AG04450 (cell line): ENCODE measurements at regions not wholly inside any gene's neighbourhood (a gene's known extent, or its start where the extent isn't known, plus 50 kb on each side); places are given as distances from the start of the nearest gene placed in this dataset.

Experiments used
- CTCF ChIA-PET: fragments of 300-600, 350-600 bp; formaldehyde crosslinking; extraction: SDS; loops from one replicate; lab custom pipeline; 2022; ENCODE audit warnings: antibody characterized with exemption, inconsistent platforms; lab: Charles Lee
- POLR2A ChIA-PET: fragments of 350-600 bp; formaldehyde crosslinking; extraction: SDS; loops from one replicate; lab custom pipeline; 2021; ENCODE audit warnings: antibody characterized with exemption, inconsistent platforms; lab: Yijun Ruan, JAX
- DNase-seq: peaks from one replicate; pipeline ENCODE4 v3.0.0-alpha.2; 2011; ENCODE audit warnings: low read depth, low spot score
- H3K27ac ChIP-seq: one replicate; pipeline ENCODE4 v1.5.1; 2012; ENCODE audit warnings: low read depth, low read length, control low read depth
- H3K27me3 ChIP-seq: one replicate; pipeline ENCODE4 v1.6.0; 2012; ENCODE audit warnings: low read length; ENCODE audit not compliant: control insufficient read depth, insufficient read depth
- H3K4me3 ChIP-seq: 2 replicates; pipeline ENCODE4 v1.5.1; 2011; ENCODE audit warnings: mild to moderate bottlenecking, low read depth, low read length, control low read depth
- H3K9me3 ChIP-seq: 2 replicates; pipeline ENCODE4 v1.5.1; 2012; ENCODE audit warnings: low read length; ENCODE audit not compliant: control insufficient read depth, insufficient read depth
- CTCF ChIP-seq: IDR thresholded peaks from 2 replicates; pipeline ENCODE4 v1.5.1; 2011; ENCODE audit warnings: low read depth, low read length, control low read depth, inconsistent platforms

- CTCF ChIA-PET, result no interaction called here
- Histone ChIP-seq H3K27me3 (no peaks in the 10 kb centered on the region), H3K4me3 (no peak overlapping the region), H3K9me3 (peaks cover 20% of the 10 kb centered on the region), H3K27ac (no peak overlapping the region)
- DNase-seq, result no peak
- POLR2A ChIA-PET, result no interaction called here
- TF ChIP-seq CTCF, result no peak
Measured at GRCh38 chr16:61150351-61150750, 885.9 kb downstream of the CDH8 start.

- Histone ChIP-seq H3K4me3 (no peak overlapping the region), H3K27me3 (no peaks in the 10 kb centered on the region), H3K9me3 (peaks cover 20% of the 10 kb centered on the region), H3K27ac (no peak overlapping the region)
- TF ChIP-seq CTCF, result no peak
- no peak for DNase-seq
- ChIA-PET CTCF (no interaction called here), POLR2A (no interaction called here)
Measured at GRCh38 chr16:61149709-61150108, 886.5 kb downstream of the CDH8 start.

- no peak for TF ChIP-seq CTCF
- Histone ChIP-seq H3K9me3 (peaks cover 20% of the 10 kb centered on the region), H3K27ac (no peak overlapping the region), H3K27me3 (no peaks in the 10 kb centered on the region), H3K4me3 (no peak overlapping the region)
- ChIA-PET POLR2A (no interaction called here), CTCF (no interaction called here)
- no peak for DNase-seq
Measured at GRCh38 chr16:61148930-61149329, 887.3 kb downstream of the CDH8 start.

GRCh38 chr16:61146429-61146828, 889.8 kb downstream of the CDH8 start:
- no peak for DNase-seq
- H3K9me3 ChIP-seq, result peaks cover 23% of the 10 kb centered on the region
- H3K27ac ChIP-seq, result no peak overlapping the region
- no peaks in the 10 kb centered on the region for H3K27me3 ChIP-seq
- POLR2A ChIA-PET, result no interaction called here
- no peak overlapping the region for H3K4me3 ChIP-seq
- TF ChIP-seq CTCF, result no peak
- CTCF ChIA-PET, result no interaction called here

GRCh38 chr16:61131447-61131846, 904.8 kb downstream of the CDH8 start:
- TF ChIP-seq CTCF, result no peak
- H3K4me3 ChIP-seq, result no peak overlapping the region
- POLR2A ChIA-PET, result no interaction called here
- CTCF ChIA-PET, result no interaction called here
- peaks cover 14% of the 10 kb centered on the region for H3K9me3 ChIP-seq
- no peak overlapping the region for H3K27ac ChIP-seq
- H3K27me3 ChIP-seq, result no peaks in the 10 kb centered on the region
- no peak for DNase-seq
